GM12891 (cell line): ENCODE measurements at regions not wholly inside any gene's neighbourhood (a gene's known extent, or its start where the extent isn't known, plus 50 kb on each side); places are given as distances from the start of the nearest gene placed in this dataset.

ENCODE experiments used
- POLR2A ChIP-seq: IDR thresholded peaks from 2 replicates; pipeline ENCODE4 v1.6.1; 2011; ENCODE audit warnings: low read depth, low read length, control low read depth
- POLR2AphosphoS5 ChIP-seq: IDR thresholded peaks from 2 replicates; pipeline ENCODE4 v1.6.1; 2011; ENCODE audit warnings: low read depth, low read length, control low read depth

GRCh38 chr3:30231277-30232141, 374.9 kb upstream of the TGFBR2 start:
- TF ChIP-seq POLR2AphosphoS5, result no peak
- TF ChIP-seq POLR2A, result no peak
